ENCODE measurements at regions not wholly inside any gene's neighbourhood (a gene's known extent, or its start where the extent isn't known, plus 50 kb on each side); places are given as distances from the start of the nearest gene placed in this dataset.

- Histone ChIP-seq H2AK5ac (ENCODE audit: low read depth, low read length) (0 out of 2 replicates have a peak overlapping the region, but pooled peaks have one; percentile 7), H2BK5ac (ENCODE audit: low read depth, low read length, poor library complexity, severe bottlenecking) (peak overlapping the region; percentile 27), H2BK15ac (ENCODE audit: low read depth, low read length) (0 out of 3 replicates have a peak overlapping the region, but pooled peaks have one; percentile 33), H4K8ac (ENCODE audit: low read depth in 2 of 2, low read length in 2 of 2) (0 out of 4 replicates have a peak overlapping the region, but pooled peaks of 1 of the 2 experiments have one; percentile 7), H3K4ac (ENCODE audit: low read depth, low read length) (peak overlapping the region; percentile 30; the same call in 1 of the 2 replicates), H4K20me1 (ENCODE audit: insufficient read depth, low read length) (no peaks in the 10 kb centered on the region), H3K9ac (ENCODE audit: low read depth, low read length) (no peak overlapping the region; the same call in 1 of the 2 replicates), H3K18ac (ENCODE audit: low read depth, low read length) (peak overlapping the region; percentile 87; the same call in 1 of the 2 replicates), H3K79me1 (ENCODE audit: low read depth in 1 of 2, low read length in 2 of 2) (no peaks in the 10 kb centered on the region), H2BK20ac (ENCODE audit: low read depth, low read length) (peak overlapping the region; percentile 20; the same call in 1 of the 2 replicates), H3K23ac (ENCODE audit: low read depth, low read length) (no peak overlapping the region), H3K56ac (ENCODE audit: extremely low read depth, insufficient read depth, low read length) (no peak overlapping the region; the same call in 1 of the 2 replicates), H4K5ac (ENCODE audit: low read depth, low read length) (peak overlapping the region; percentile 54; the same call in 1 of the 2 replicates), H3K4me3 (ENCODE audit: insufficient read depth, low read depth, low read length) (no peak overlapping the region), H3K4me1 (ENCODE audit: control insufficient read depth, insufficient read depth, low read length) (peaks cover 4% of the 10 kb centered on the region; the same call in 1 of the 2 replicates), H3K27ac (ENCODE audit: insufficient read depth, low read length) (no peak overlapping the region), H2AFZ (replicated peaks; ENCODE audit: low read length, poor library complexity) (peak overlapping the region; percentile 19), H2AK9ac (replicated peaks; ENCODE audit: low read depth, low read length, poor library complexity) (no peak overlapping the region), H3K9me3 (ENCODE audit: control insufficient read depth, insufficient read depth, low read length) (no peaks in the 10 kb centered on the region), H3K4me2 (ENCODE audit: low read depth, low read length) (peak overlapping the region; percentile 39; the same call in 1 of the 2 replicates), H3K27me3 (ENCODE audit: control insufficient read depth, insufficient read depth, low read length) (no peaks in the 10 kb centered on the region), H3K9me1 (ENCODE audit: insufficient read depth, low read length) (peaks cover 6% of the 10 kb centered on the region), H4K91ac (ENCODE audit: insufficient read depth, low read depth, low read length) (no peak overlapping the region), H3K14ac (replicated peaks; ENCODE audit: low read depth, low read length) (peak overlapping the region; percentile 20), H2BK120ac (ENCODE audit: low read depth, low read length) (peak overlapping the region; percentile 34; the same call in 1 of the 2 replicates), H3K36me3 (ENCODE audit: control insufficient read depth, insufficient read depth, low read length) (no peaks in the 10 kb centered on the region)
- WGBS, 2 experiments (ENCODE audit: extremely low coverage in 2 of 2, insufficient read length in 1 of 2): no CpG with 5 or more reads among the region's 3 CpGs
- ATAC-seq (ENCODE audit: low read depth): peak; percentile 80
- dilution Hi-C loops (cut with HindIII; ENCODE audit: low sequenced_read_pairs, unreplicated experiment) (no loop called here), in situ Hi-C loops (cut with MboI; ENCODE audit: low sequenced_read_pairs) (no loop called here), intact Hi-C loops (cut with micrococcal nuclease) (no loop called here)
- peak; percentile 96 for DNase-seq
- no TSS peak for BruUV-seq (replicated peaks)
- ChIA-PET POLR2A (ENCODE audit: unreplicated experiment) (interaction anchor here (0.5 kb wide), 1 partner anchor 123 kb away, joined by 3 read pairs; no protein-coding TSS in a partner anchor), CTCF (interaction anchor here (0.6 kb wide), 1 partner anchor 568 kb away, joined by 4 read pairs; no protein-coding TSS in a partner anchor)
- peak; percentile 35; the same call in 1 of the 2 replicates for TF ChIP-seq MAFK (IDR thresholded peaks at IDR 0.05; ENCODE audit: low read depth, low read length)
- TF ChIP-seq CEBPB (IDR thresholded peaks at IDR 0.05; ENCODE audit: low read depth, low read length): no peak
- TF ChIP-seq RFX5 (IDR thresholded peaks at IDR 0.05; ENCODE audit: low read depth, low read length): no peak
- no peak for TF ChIP-seq CTCF (conservative IDR thresholded peaks at IDR 0.05; ENCODE audit: low read depth, low read length)
- TF ChIP-seq POLR2A (IDR thresholded peaks at IDR 0.05; ENCODE audit: low read depth, low read length): no peak
- peak; percentile 49; the same call in 1 of the 2 replicates for TF ChIP-seq BHLHE40 (IDR thresholded peaks at IDR 0.05; ENCODE audit: low read depth, low read length)
- no peak for TF ChIP-seq CHD1 (IDR thresholded peaks at IDR 0.05; ENCODE audit: low read depth, low read length)
- TF ChIP-seq RCOR1 (IDR thresholded peaks at IDR 0.05; ENCODE audit: insufficient replicate concordance, low read length): no peak
- no peak for TF ChIP-seq USF2 (IDR thresholded peaks at IDR 0.05; ENCODE audit: low read depth, low read length)
- no peak for TF ChIP-seq SMC3 (IDR thresholded peaks at IDR 0.05; ENCODE audit: low read depth, low read length)
- peak; percentile 93 for TF ChIP-seq FOS (IDR thresholded peaks at IDR 0.05; ENCODE audit: low read depth, low read length)
- no peak for TF ChIP-seq MAZ (IDR thresholded peaks at IDR 0.05; ENCODE audit: borderline replicate concordance, low read depth, low read length)
- no peak for TF ChIP-seq MXI1 (IDR thresholded peaks at IDR 0.05; ENCODE audit: borderline replicate concordance, low read depth, low read length)
- TF ChIP-seq NFE2L2 (IDR thresholded peaks at IDR 0.05; ENCODE audit: low read depth, low read length): no peak
Measured at GRCh38 chr5:89313804-89314588, 431.0 kb upstream of the MEF2C start.
